ENCODE measurements at regions not wholly inside any gene's neighbourhood (a gene's known extent, or its start where the extent isn't known, plus 50 kb on each side); places are given as distances from the start of the nearest gene placed in this dataset.

DNA sequence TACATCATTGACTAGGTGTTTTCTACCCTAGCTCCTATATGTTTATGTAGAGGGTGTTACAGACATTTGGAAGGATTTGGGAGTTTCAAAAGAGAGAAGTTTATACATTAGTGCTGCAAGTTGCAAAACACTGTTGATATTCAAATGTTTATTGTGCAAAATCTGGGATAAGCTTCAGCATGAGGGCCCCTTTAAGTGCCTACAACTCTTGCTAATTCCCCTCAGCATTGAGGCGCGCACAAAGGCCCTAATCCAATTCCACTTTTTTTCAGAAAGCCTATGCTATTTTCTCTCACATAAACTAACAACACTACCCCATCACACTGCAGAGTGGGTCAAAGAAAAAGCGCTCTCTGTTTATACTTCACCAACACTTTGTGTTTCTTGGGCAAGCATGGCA is 208.0 kb downstream of the NR2F2 start:
- DNase-seq = no peak

- no peak for DNase-seq
These were observed 209.8 kb downstream of the NR2F2 start for GRCh38 chr15:96540283-96540682.

DNA sequence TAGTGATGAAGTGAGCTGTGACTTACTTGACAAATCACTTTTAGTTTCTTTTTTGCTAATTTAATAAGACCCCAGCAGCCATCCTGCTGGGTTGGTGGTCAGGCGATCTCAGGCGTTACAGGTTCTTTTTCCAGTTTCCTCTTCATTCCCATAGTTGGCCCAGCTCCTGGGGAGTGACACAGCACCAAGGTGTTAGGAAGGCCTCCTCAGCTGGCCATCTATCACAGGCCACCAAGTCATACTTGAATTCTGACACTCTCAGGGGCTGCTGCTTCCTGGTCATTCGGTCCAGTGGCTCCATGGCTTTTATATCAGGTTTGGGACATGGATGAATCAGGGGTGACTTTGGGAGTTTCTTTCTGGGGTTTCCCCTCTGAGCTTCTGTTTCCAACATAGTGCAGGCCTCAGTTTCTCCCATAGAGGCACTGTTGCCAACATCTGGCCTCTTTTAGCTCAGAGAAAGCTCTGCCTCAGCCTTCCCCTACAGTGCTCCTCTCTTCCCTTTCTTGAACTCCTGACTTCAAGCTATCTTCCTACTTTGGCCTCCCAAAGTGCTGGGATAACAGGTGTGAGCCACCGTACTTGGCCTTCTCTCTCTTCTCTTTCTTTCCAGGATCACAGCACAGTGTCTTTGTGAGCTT is 211.8 kb downstream of the NR2F2 start:
- DNase-seq = no peak

- DNase-seq = no peak
These were observed 213.8 kb downstream of the NR2F2 start for GRCh38 chr15:96544162-96544756.

DNA sequence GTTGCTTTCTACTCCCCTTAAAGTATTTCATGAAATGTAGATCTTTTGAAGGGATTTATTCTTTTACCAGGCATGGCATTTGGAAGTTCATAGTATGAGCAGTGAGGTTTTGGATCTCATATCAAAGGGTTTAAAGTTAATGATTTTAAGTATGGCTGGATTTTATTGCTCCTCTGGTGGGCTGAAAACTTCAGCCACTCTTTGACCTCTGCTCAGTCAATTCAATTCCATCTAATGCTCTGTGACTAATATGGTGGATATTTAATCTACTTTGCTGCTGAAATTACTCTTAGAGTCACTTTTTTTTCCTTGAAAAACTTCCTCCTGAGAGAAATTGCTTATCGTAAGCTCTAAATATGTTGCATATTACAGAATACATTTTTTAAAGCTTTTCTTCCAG is 218.6 kb downstream of the NR2F2 start:
- DNase-seq = no peak

DNA sequence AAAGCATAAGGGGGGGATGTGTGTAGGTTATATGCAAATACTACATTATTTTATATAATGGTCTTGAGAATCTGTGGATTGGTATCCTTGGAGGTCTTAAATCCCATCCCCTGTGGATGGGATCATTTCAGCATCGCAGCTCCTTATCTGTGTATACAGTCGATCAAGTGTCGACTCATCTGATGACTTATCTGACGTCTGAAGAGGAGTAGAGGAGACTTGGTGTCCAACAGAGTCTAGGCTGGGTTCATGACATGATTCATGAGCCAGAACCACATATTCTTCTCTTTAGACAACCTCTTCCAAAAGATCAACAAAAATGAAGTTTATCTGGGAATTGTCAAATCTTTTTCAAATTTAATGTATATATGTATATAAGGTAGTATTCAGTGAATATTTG is 220.7 kb downstream of the NR2F2 start:
- no peak for DNase-seq

- no peak for DNase-seq
These were observed 221.2 kb downstream of the NR2F2 start for GRCh38 chr15:96551722-96552121.

GRCh38 chr15:96553006-96553405 is 222.5 kb downstream of the NR2F2 start:
- DNase-seq = no peak

GRCh38 chr15:96553451-96553850 is 223.0 kb downstream of the NR2F2 start:
- no peak for DNase-seq

DNA sequence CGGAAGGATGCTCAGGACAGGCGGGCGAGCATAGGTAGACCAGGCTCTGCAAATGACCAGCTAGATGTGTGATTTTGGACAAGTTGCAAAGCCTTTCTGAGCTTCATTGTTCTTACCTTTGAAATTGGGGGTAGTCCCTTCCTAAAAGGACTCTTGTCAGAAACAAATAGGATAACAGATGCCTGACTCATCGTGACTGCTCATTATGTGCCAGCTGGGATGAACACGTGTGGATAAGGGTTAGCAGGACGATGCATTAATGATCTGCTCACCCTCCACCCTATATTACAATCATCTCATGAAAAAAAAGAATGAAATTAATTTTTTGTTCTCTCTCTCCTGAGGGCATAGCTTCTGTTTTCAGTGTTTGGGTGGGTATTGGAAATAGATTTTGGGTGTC is 223.4 kb downstream of the NR2F2 start:
- DNase-seq = no peak

GRCh38 chr15:96554541-96554940 is 224.0 kb downstream of the NR2F2 start:
- no peak for DNase-seq

- no peak for DNase-seq
These were observed 228.6 kb downstream of the NR2F2 start for GRCh38 chr15:96559087-96559486.

DNA sequence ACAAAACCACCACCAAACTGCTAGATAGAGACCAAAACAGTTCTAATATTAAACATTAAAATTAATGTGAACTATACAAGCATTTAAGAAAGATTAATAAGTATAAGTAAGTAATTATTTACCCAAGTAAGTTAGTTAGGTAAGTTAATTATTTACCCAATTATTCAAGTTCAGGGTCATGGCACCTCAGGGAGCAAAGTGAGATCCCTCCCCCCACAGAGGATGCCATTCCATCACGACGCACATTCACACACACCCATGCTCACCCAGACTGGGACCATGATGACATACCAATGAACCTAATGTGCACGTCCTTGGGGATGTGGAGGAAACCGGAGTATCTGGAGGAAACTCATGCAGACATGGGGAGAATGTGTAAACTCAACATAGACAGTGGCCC is 229.1 kb downstream of the NR2F2 start:
- no peak for DNase-seq

GRCh38 chr15:96560246-96560895 is 229.9 kb downstream of the NR2F2 start:
- no peak for DNase-seq

DNA sequence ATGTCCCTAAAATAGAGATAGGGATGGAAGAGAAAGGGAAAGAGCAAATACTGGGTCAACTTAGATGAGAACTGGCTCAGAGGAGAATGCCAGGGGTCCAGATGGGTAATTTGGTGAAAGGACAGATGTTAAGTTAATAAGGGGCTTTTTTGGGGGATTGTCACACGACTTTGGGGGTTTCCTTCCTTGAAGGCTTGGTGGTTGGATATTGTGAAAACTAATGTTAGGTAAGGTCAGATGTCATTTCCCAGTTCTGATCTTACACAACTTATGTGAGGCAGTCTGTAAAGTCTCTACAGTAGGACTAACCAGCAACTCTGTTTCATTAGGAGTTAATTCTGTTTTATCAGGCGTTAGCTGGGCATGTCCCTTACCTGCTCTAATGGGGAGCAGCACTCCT is 231.1 kb downstream of the NR2F2 start:
- DNase-seq = no peak

DNA sequence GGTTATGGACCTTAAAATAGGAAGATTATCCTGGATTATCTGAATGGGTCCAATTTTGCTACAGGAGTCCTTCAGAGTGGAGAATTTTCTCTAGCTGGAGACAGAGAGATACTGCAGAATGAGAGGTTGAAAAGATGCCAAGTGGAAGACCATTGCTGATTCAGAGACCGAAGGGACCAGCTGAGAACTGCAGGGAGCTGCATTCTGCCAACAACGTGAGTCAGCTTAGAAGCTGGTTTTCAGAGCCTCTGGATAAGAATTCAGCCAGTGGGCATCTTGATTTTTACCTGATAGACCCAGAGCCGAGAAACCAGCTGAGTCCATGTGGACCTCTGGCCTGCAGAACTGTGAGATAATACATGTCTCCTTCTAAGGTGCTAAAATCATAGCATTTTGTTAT is 234.0 kb downstream of the NR2F2 start:
- DNase-seq = no peak

- no peak for DNase-seq
These were observed 234.8 kb downstream of the NR2F2 start for GRCh38 chr15:96565266-96565665.

- no peak for DNase-seq
These were observed 244.3 kb downstream of the NR2F2 start for GRCh38 chr15:96574782-96575181.

GRCh38 chr15:96576596-96576995 is 246.1 kb downstream of the NR2F2 start:
- no peak for DNase-seq

GRCh38 chr15:96578393-96578792 is 247.9 kb downstream of the NR2F2 start:
- no peak for DNase-seq

GRCh38 chr15:96581371-96581770 is 250.9 kb downstream of the NR2F2 start:
- no peak for DNase-seq

DNA sequence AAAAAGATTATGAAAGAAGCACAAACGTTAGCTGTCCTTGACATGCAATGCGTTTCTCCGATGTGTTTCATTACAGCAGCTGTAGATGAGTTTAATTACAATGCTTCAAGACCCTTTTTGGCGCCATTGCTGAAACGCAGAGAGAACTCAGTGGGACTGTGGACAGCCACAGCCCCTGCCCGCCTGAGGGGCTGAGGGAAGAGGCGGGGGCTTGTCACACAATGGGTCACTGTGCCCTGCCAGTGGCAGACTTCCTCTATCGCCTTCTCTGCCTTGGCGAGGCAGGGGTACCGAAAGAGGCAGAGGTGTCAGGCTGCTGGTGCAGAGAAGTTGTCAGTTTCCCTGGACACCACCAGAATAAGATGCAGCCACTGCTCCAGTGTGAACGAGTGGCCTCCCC is 252.0 kb downstream of the NR2F2 start:
- no peak for DNase-seq

- DNase-seq = no peak
These were observed 253.2 kb downstream of the NR2F2 start for GRCh38 chr15:96583671-96584070.

DNA sequence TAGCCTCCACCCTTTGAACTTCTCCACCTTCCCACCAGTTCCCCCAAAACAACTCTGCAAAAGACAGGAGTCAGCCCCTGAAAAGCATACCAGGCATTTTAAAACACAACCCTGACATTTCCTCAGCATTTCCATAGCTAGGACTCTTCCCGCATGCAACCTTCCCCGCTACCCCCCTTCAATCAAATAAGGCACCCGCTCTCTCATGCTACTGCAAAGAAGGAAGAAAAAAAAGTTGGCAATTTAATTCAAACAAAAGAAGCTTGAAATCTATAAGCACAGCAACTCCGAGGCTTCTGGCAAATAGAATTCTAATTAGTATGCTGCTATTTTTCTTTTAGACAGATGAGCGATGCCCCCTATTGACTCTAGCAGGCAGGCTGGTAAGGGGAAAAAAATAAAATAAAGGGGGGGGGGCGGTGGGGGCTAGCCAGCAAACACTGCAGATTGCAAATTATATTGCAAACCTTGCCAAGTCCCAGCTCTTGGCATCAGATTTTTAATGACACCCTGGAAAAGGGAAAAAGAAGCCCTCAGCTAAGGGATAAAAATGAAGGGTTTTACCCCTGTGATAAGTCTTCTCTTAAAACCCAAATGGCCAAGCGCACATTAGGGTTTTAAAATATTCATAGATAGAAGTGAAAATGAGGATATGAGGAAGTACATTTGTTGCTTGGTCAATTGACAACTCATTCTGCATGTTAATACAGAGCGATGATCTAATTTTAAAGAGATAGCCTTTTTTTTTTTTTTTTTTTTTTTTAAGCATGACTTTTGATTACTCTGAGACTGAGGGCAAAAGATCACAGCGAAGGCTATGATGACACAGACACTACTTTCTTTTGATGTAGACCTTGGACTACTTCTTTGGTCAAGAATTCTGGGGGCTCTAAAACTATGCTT is 255.2 kb downstream of the NR2F2 start:
- no peak for DNase-seq
